NT2/D1 (cell line): ENCODE measurements at regions not wholly inside any gene's neighbourhood (a gene's known extent, or its start where the extent isn't known, plus 50 kb on each side); places are given as distances from the start of the nearest gene placed in this dataset.

Experiments
- DNase-seq: peaks from one replicate; pipeline ENCODE4 v3.0.0-alpha.2; 2011; ENCODE audit warnings: low read depth, low spot score
- H3K27me3 ChIP-seq: 2 replicates; pipeline ENCODE4 v1.6.0; 2011; ENCODE audit warnings: mild to moderate bottlenecking; ENCODE audit not compliant: insufficient read length, insufficient read depth
- H3K36me3 ChIP-seq: 2 replicates; pipeline ENCODE4 v1.6.1; 2011; ENCODE audit warnings: mild to moderate bottlenecking, low read length, mixed read lengths; ENCODE audit not compliant: insufficient read depth, insufficient read length
- H3K4me1 ChIP-seq: 2 replicates; pipeline ENCODE4 v1.5.1; 2011; ENCODE audit not compliant: insufficient read depth, insufficient read length
- H3K4me3 ChIP-seq: 2 replicates; pipeline ENCODE4 v1.5.1; 2011; ENCODE audit warnings: low read depth; ENCODE audit not compliant: insufficient read length
- H3K9ac ChIP-seq: 2 replicates; pipeline ENCODE4 v1.6.0; 2011; ENCODE audit warnings: low read depth; ENCODE audit not compliant: insufficient read length
- H3K9me3 ChIP-seq: 2 replicates; pipeline ENCODE4 v1.5.1; 2011; ENCODE audit warnings: mild to moderate bottlenecking, low read length; ENCODE audit not compliant: insufficient read depth
- SUZ12 ChIP-seq: IDR thresholded peaks from 2 replicates; pipeline ENCODE4 v1.6.1; 2011; ENCODE audit not compliant: insufficient read length, insufficient read depth; ENCODE audit errors: extremely low read depth
- YY1 ChIP-seq: IDR thresholded peaks from 2 replicates; pipeline ENCODE4 v1.6.1; 2011; ENCODE audit not compliant: insufficient read length, insufficient read depth
- ZNF274 ChIP-seq: IDR thresholded peaks from 2 replicates; pipeline ENCODE4 v1.6.1; 2011; ENCODE audit warnings: mild to moderate bottlenecking, low read depth, low read length

- TF ChIP-seq SUZ12: no peak
- no peak for TF ChIP-seq ZNF274
- TF ChIP-seq YY1: no peak
- H3K4me1 ChIP-seq: no peaks in the 10 kb centered on the region
- no peak overlapping the region for H3K4me3 ChIP-seq
- no peaks in the 10 kb centered on the region for H3K36me3 ChIP-seq
- H3K9me3 ChIP-seq: peaks cover 8% of the 10 kb centered on the region; the same call in 1 of the 2 replicates
- no peak overlapping the region for H3K9ac ChIP-seq
- no peaks in the 10 kb centered on the region for H3K27me3 ChIP-seq
- DNase-seq: no peak
These were observed 143.6 kb upstream of the TMEM170B start for GRCh38 chr6:11393713-11394627.

GRCh38 chr6:11392778-11393507, 144.6 kb upstream of the TMEM170B start:
- no peak for TF ChIP-seq SUZ12
- TF ChIP-seq YY1: no peak
- TF ChIP-seq ZNF274: no peak
- Histone ChIP-seq H3K36me3 (no peaks in the 10 kb centered on the region), H3K4me3 (no peak overlapping the region), H3K4me1 (no peaks in the 10 kb centered on the region), H3K27me3 (no peaks in the 10 kb centered on the region), H3K9me3 (peaks cover 10% of the 10 kb centered on the region; the same call in 1 of the 2 replicates), H3K9ac (no peak overlapping the region)
- no peak for DNase-seq

GRCh38 chr6:11391934-11392777, 145.4 kb upstream of the TMEM170B start:
- no peaks in the 10 kb centered on the region for H3K36me3 ChIP-seq
- TF ChIP-seq YY1: no peak
- no peak for TF ChIP-seq SUZ12
- no peak for TF ChIP-seq ZNF274
- H3K9me3 ChIP-seq: peaks cover 14% of the 10 kb centered on the region; the same call in 1 of the 2 replicates
- H3K4me1 ChIP-seq: no peaks in the 10 kb centered on the region
- DNase-seq: no peak
- H3K27me3 ChIP-seq: no peaks in the 10 kb centered on the region
- no peak overlapping the region for H3K4me3 ChIP-seq
- no peak overlapping the region for H3K9ac ChIP-seq

GRCh38 chr6:11389977-11390376, 147.6 kb upstream of the TMEM170B start:
- TF ChIP-seq ZNF274 (no peak), SUZ12 (no peak), YY1 (no peak)
- H3K4me1 ChIP-seq: no peaks in the 10 kb centered on the region
- H3K27me3 ChIP-seq: no peaks in the 10 kb centered on the region
- peaks cover 14% of the 10 kb centered on the region; the same call in 1 of the 2 replicates for H3K9me3 ChIP-seq
- no peak for DNase-seq
- H3K36me3 ChIP-seq: no peaks in the 10 kb centered on the region
- no peak overlapping the region for H3K9ac ChIP-seq
- H3K4me3 ChIP-seq: no peak overlapping the region

DNA sequence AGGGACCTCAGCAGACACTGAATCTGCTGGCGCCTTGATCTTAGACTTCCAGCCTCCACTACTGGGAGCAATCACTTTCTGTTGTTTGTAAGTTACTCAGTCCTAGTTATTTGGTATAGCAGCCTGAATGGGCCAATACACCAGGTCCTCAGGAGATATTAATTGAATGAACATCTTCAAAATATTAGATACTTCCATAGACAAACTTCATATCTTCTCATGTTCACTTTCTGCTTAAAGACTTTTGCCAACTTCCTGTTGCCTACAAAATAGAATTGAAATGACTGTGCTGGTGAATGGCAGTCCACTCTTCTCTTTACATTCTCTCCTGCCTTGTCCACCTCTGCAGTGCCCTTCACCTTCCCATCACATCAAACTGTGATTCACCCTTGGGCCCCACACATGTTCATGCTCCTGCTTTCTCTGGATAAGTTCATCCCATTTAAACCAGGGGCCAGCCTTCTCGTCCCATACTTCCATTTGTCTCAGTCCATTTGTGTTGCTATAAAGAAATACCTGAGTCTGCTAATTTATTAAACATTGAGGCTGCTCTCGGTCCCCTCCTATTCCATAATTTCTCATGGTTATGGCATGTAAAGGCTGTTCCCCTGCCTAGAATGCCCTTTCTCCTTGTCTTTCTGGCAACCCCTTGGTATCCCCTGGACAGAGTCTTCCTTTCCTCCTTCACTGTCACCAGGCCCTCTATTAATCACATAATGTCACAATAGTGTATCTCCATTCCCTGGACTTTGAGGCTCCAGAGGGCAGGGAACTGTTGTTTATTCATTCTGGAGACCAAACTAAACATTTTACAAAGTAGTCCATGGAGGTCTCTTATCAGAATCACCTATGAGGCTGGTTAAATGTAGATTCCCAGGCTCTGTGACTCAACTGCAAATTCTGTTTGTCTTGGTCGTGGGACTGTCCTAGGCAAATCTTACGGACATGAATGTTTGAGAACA, 148.3 kb upstream of the TMEM170B start:
- Histone ChIP-seq H3K4me3 (no peak overlapping the region), H3K9ac (no peak overlapping the region), H3K4me1 (no peaks in the 10 kb centered on the region), H3K36me3 (no peaks in the 10 kb centered on the region), H3K27me3 (no peaks in the 10 kb centered on the region), H3K9me3 (peaks cover 14% of the 10 kb centered on the region; the same call in 1 of the 2 replicates)
- TF ChIP-seq YY1 (no peak), SUZ12 (no peak), ZNF274 (no peak)
- DNase-seq: no peak
